ENCODE measurements at regions not wholly inside any gene's neighbourhood (a gene's known extent, or its start where the extent isn't known, plus 50 kb on each side); places are given as distances from the start of the nearest gene placed in this dataset.

GRCh38 chr2:180662941-180663471, 317.4 kb upstream of the UBE2E3 start:
- TF ChIP-seq ZNF558 (tag by site-specific recombination; IDR thresholded peaks at IDR 0.05), result no peak
- no peak for TF ChIP-seq CTCF (tag by site-specific recombination; IDR thresholded peaks at IDR 0.05)
